Skeletal muscle tissue (tissue), 3 donors: ENCODE measurements at regions not wholly inside any gene's neighbourhood (a gene's known extent, or its start where the extent isn't known, plus 50 kb on each side); places are given as distances from the start of the nearest gene placed in this dataset.

ENCODE experiments used
- H3K27ac ChIP-seq: one replicate; pipeline ENCODE4 v1.7.0; 2013; ENCODE audit warnings: mild to moderate bottlenecking, low read depth, low read length, inconsistent platforms
- H3K27me3 ChIP-seq, 3 donors: one replicate each; pipeline ENCODE4 v1.7.0; 2013; ENCODE audit warnings: low read length in 3 of 3; ENCODE audit not compliant: control insufficient read depth in 3 of 3, insufficient read depth in 3 of 3
- H3K36me3 ChIP-seq, 3 donors: one replicate each; pipeline ENCODE4 v1.7.0; 2013; ENCODE audit warnings: low read length in 3 of 3; ENCODE audit not compliant: control insufficient read depth in 3 of 3, insufficient read depth in 3 of 3
- H3K4me1 ChIP-seq, 3 donors: one replicate each; pipeline ENCODE4 v1.7.0; 2013; ENCODE audit warnings: low read length in 3 of 3, mild to moderate bottlenecking in 3 of 3; ENCODE audit not compliant: control insufficient read depth in 3 of 3, insufficient read depth in 3 of 3
- H3K4me3 ChIP-seq, 3 donors: one replicate each; pipeline ENCODE4 v1.7.0; 2013; ENCODE audit warnings: low read length in 3 of 3
- H3K9ac ChIP-seq, 3 donors: one replicate each; pipeline ENCODE4 v1.7.0; 2013; ENCODE audit warnings: low read length in 3 of 3, mild to moderate bottlenecking in 3 of 3, moderate library complexity in 2 of 3, low read depth in 1 of 3
- H3K9me3 ChIP-seq, 3 donors: one replicate each; pipeline ENCODE4 v1.7.0; 2013; ENCODE audit warnings: low read length in 3 of 3; ENCODE audit not compliant: control insufficient read depth in 3 of 3
- donor health status: Osteomylitis.

GRCh38 chr12:47547077-47547476 lies 158.8 kb downstream of the RPAP3 start:
- Histone ChIP-seq H3K27ac (no peak overlapping the region), H3K36me3 (no peaks in the 10 kb centered on the region), H3K9me3 (no peaks in the 10 kb centered on the region), H3K4me3 (no peak overlapping the region), H3K27me3 (no peaks in the 10 kb centered on the region), H3K9ac (no peak overlapping the region), H3K4me1 (no peaks in the 10 kb centered on the region)

GRCh38 chr12:47545938-47546609 lies 159.8 kb downstream of the RPAP3 start:
- no peaks in the 10 kb centered on the region for H3K9me3 ChIP-seq
- no peak overlapping the region for H3K9ac ChIP-seq
- H3K27me3 ChIP-seq, result no peaks in the 10 kb centered on the region
- H3K27ac ChIP-seq, result no peak overlapping the region
- H3K4me1 ChIP-seq, result no peaks in the 10 kb centered on the region
- H3K36me3 ChIP-seq, result no peaks in the 10 kb centered on the region
- H3K4me3 ChIP-seq, result no peak overlapping the region

GRCh38 chr12:47534695-47535094 lies 171.1 kb downstream of the RPAP3 start:
- Histone ChIP-seq H3K36me3 (no peaks in the 10 kb centered on the region), H3K9me3 (peaks cover 0 to 5% (median 3%) of the 10 kb centered on the region in 3 donors), H3K4me1 (no peaks in the 10 kb centered on the region), H3K9ac (no peak overlapping the region), H3K27me3 (peaks cover 0 to 2% (median 0%) of the 10 kb centered on the region in 3 donors), H3K27ac (no peak overlapping the region), H3K4me3 (no peak overlapping the region)

GRCh38 chr12:47530050-47530449 lies 175.8 kb downstream of the RPAP3 start:
- Histone ChIP-seq H3K4me3 (no peak overlapping the region), H3K27ac (no peak overlapping the region), H3K36me3 (no peaks in the 10 kb centered on the region), H3K9ac (no peak overlapping the region), H3K9me3 (peaks cover 0 to 5% (median 3%) of the 10 kb centered on the region in 3 donors), H3K4me1 (no peaks in the 10 kb centered on the region), H3K27me3 (peaks cover 0 to 2% (median 2%) of the 10 kb centered on the region in 3 donors)

- H3K9me3 ChIP-seq, result peaks cover 0 to 5% (median 3%) of the 10 kb centered on the region in 3 donors
Observed at GRCh38 chr12:47527816-47528215, 178.0 kb downstream of the RPAP3 start.

GRCh38 chr12:47520029-47520428 lies 185.8 kb downstream of the RPAP3 start:
- Histone ChIP-seq H3K27ac (no peak overlapping the region), H3K27me3 (no peaks in the 10 kb centered on the region), H3K4me3 (no peak overlapping the region), H3K9ac (no peak overlapping the region), H3K4me1 (no peaks in the 10 kb centered on the region), H3K36me3 (no peaks in the 10 kb centered on the region), H3K9me3 (no peaks in the 10 kb centered on the region)

More at GRCh38 chr12:47527816-47528215, 178.0 kb downstream of the RPAP3 start:
- H3K4me3 ChIP-seq, result no peak overlapping the region
- peaks cover 0 to 2% (median 2%) of the 10 kb centered on the region in 3 donors for H3K27me3 ChIP-seq
- no peaks in the 10 kb centered on the region for H3K4me1 ChIP-seq
- H3K27ac ChIP-seq, result no peak overlapping the region
- H3K36me3 ChIP-seq, result no peaks in the 10 kb centered on the region
- no peak overlapping the region for H3K9ac ChIP-seq

- Histone ChIP-seq H3K9ac (no peak overlapping the region), H3K36me3 (no peaks in the 10 kb centered on the region), H3K27ac (no peak overlapping the region), H3K4me1 (no peaks in the 10 kb centered on the region), H3K9me3 (no peaks in the 10 kb centered on the region), H3K4me3 (no peak overlapping the region), H3K27me3 (no peaks in the 10 kb centered on the region)
Observed at GRCh38 chr12:47517122-47517521, 188.7 kb downstream of the RPAP3 start.

GRCh38 chr12:47509398-47509851 lies 196.4 kb downstream of the RPAP3 start:
- no peak overlapping the region for H3K27ac ChIP-seq
- H3K9me3 ChIP-seq, result no peaks in the 10 kb centered on the region

GRCh38 chr12:47507221-47507620 lies 198.6 kb downstream of the RPAP3 start:
- H3K9me3 ChIP-seq, result no peaks in the 10 kb centered on the region
- no peaks in the 10 kb centered on the region for H3K27me3 ChIP-seq
- peaks cover 0 to 2% (median 0%) of the 10 kb centered on the region in 3 donors for H3K4me1 ChIP-seq
- H3K9ac ChIP-seq, result no peak overlapping the region
- H3K36me3 ChIP-seq, result no peaks in the 10 kb centered on the region
- no peak overlapping the region for H3K27ac ChIP-seq
- no peak overlapping the region for H3K4me3 ChIP-seq

More at GRCh38 chr12:47509398-47509851, 196.4 kb downstream of the RPAP3 start:
- H3K36me3 ChIP-seq, result no peaks in the 10 kb centered on the region
- no peak overlapping the region for H3K4me3 ChIP-seq
- H3K9ac ChIP-seq, result no peak overlapping the region
- peaks cover 0 to 2% (median 0%) of the 10 kb centered on the region in 3 donors for H3K4me1 ChIP-seq
- no peaks in the 10 kb centered on the region for H3K27me3 ChIP-seq

GRCh38 chr12:47504775-47505446 lies 200.9 kb downstream of the RPAP3 start:
- H3K9me3 ChIP-seq, result no peaks in the 10 kb centered on the region
- H3K9ac ChIP-seq, result no peak overlapping the region
- H3K4me1 ChIP-seq, result peaks cover 0 to 2% (median 0%) of the 10 kb centered on the region in 3 donors
- H3K36me3 ChIP-seq, result no peaks in the 10 kb centered on the region
- H3K4me3 ChIP-seq, result no peak overlapping the region
- H3K27ac ChIP-seq, result no peak overlapping the region
- no peaks in the 10 kb centered on the region for H3K27me3 ChIP-seq
